Tibial nerve (tissue), 4 donors: ENCODE measurements at regions not wholly inside any gene's neighbourhood (a gene's known extent, or its start where the extent isn't known, plus 50 kb on each side); places are given as distances from the start of the nearest gene placed in this dataset.

Experiments used
- CTCF ChIP-seq, 5 experiments: fragments of 200-600 bp in 3 of 5; fragments of 450-650 bp in 2 of 5; sonication (generic) in 3 of 5; IDR thresholded peaks; one replicate each; pipeline ENCODE4 v1.5.1; 2016 to 2019; ENCODE audit warnings: antibody characterized with exemption in 5 of 5, mild to moderate bottlenecking in 3 of 5, moderate library complexity in 2 of 5
- EP300 ChIP-seq, 2 donors: sonication (generic); formaldehyde crosslinking; IDR thresholded peaks; one replicate each; pipeline ENCODE4 v1.6.1; 2017; ENCODE audit warnings: antibody characterized with exemption in 2 of 2, mild to moderate bottlenecking in 1 of 2

DNA sequence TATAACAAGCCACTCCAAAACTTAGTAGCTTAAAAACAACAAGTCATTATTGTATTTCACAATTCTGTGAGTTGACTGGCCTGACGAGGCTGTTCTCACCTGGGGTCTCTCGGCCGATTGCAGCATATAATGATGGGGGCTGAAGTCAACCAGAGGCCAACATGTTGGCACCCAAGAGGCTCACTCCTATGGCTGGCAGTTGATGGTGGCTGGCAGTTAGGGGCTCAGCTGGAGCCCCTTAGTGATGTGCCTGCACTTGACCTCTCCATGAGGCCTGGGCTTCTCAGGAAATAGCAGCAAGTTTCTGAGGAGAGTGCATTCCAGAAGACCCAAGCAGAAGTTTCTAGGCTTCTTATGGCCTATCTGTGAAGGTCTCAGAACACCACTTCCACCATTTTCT is 459.4 kb downstream of the NPHP4 start:
- TF ChIP-seq CTCF (IDR thresholded peaks at IDR 0.05) (no peak), EP300 (IDR thresholded peaks at IDR 0.05) (no peak)
